K562 (cell line): ENCODE measurements at regions not wholly inside any gene's neighbourhood (a gene's known extent, or its start where the extent isn't known, plus 50 kb on each side); places are given as distances from the start of the nearest gene placed in this dataset.

ENCODE experiments used
- CHD2 ChIP-seq: IDR thresholded peaks from 2 replicates; pipeline ENCODE4 v1.6.1; 2011; ENCODE audit warnings: low read depth, low read length
- CREM ChIP-seq: IDR thresholded peaks from 2 replicates; pipeline ENCODE4 v1.6.1; 2014; ENCODE audit warnings: antibody characterized with exemption, low read depth
- HNRNPH1 ChIP-seq: fragments of 200-400 bp; formaldehyde crosslinking; optimal IDR thresholded peaks from 2 replicates; pipeline ENCODE3; 2017; ENCODE audit warnings: low read depth, mild to moderate bottlenecking, low read length, moderate library complexity
- HNRNPK ChIP-seq: fragments of 200-400 bp; formaldehyde crosslinking; IDR thresholded peaks from one replicate; pipeline ENCODE4 v1.6.1; 2018; ENCODE audit warnings: mild to moderate bottlenecking, low read depth, low read length; ENCODE audit not compliant: poor library complexity, severe bottlenecking
- NFYB ChIP-seq: IDR thresholded peaks from 2 replicates; pipeline ENCODE4 v1.6.1; 2011; ENCODE audit warnings: mild to moderate bottlenecking, moderate library complexity; ENCODE audit not compliant: insufficient read length; ENCODE audit errors: extremely low read depth
- POLR2AphosphoS5 ChIP-seq: IDR thresholded peaks from 2 replicates; pipeline ENCODE4 v1.6.1; 2011; ENCODE audit warnings: mild to moderate bottlenecking, low read depth, low read length, moderate library complexity; ENCODE audit not compliant: control insufficient read depth, insufficient read depth
- POLR2G ChIP-seq: fragments of 200-400 bp; formaldehyde crosslinking; IDR thresholded peaks from 2 replicates; pipeline ENCODE4 v1.6.1; 2017; ENCODE audit warnings: low read depth, mild to moderate bottlenecking, antibody characterized with exemption, low read length, moderate library complexity
- TRIM28 ChIP-seq: fragments of 450-650 bp; IDR thresholded peaks from 2 replicates; pipeline ENCODE4 v1.6.1; 2017
- U2AF2 ChIP-seq: fragments of 200-400 bp; formaldehyde crosslinking; optimal IDR thresholded peaks from 2 replicates; pipeline ENCODE3; 2017; ENCODE audit warnings: low read depth, mild to moderate bottlenecking, low read length
- ZNF134 ChIP-seq: fragments of 250-450 bp; sonication (Bioruptor Pico); conservative IDR thresholded peaks from 2 replicates; pipeline ENCODE4 v1.4.0; 2020
- ZNF408 ChIP-seq: fragments of 250-450 bp; sonication (Bioruptor Pico); IDR thresholded peaks from 2 replicates; pipeline ENCODE4 v1.4.0; 2020; ENCODE audit warnings: low read depth, mild to moderate bottlenecking, moderate library complexity
- TF ChIP-seq, protein P1 (sequence below), 2 experiments: fragments of 450-650 bp in 1 of 2; sonication (generic) in 1 of 2; formaldehyde crosslinking in 1 of 2; IDR thresholded peaks; 2 replicates each; pipeline versions ENCODE4 v1.7.1 to v1.9.0; 2016 to 2022; ENCODE audit warnings: inconsistent platforms in 1 of 2, mild to moderate bottlenecking in 1 of 2, missing genetic modification reagents in 1 of 2
- TF ChIP-seq, protein P2 (sequence below): fragments of 250-450 bp; sonication (Bioruptor Pico); IDR thresholded peaks from 2 replicates; pipeline ENCODE4 v1.5.0; 2021; ENCODE audit warnings: mild to moderate bottlenecking, borderline replicate concordance
- TF ChIP-seq, protein P3 (sequence below): IDR thresholded peaks from 3 replicates; pipeline ENCODE4 v1.6.1; 2011; ENCODE audit warnings: borderline replicate concordance, mild to moderate bottlenecking, moderate library complexity; ENCODE audit not compliant: insufficient read length; ENCODE audit errors: extremely low read depth

DNA sequence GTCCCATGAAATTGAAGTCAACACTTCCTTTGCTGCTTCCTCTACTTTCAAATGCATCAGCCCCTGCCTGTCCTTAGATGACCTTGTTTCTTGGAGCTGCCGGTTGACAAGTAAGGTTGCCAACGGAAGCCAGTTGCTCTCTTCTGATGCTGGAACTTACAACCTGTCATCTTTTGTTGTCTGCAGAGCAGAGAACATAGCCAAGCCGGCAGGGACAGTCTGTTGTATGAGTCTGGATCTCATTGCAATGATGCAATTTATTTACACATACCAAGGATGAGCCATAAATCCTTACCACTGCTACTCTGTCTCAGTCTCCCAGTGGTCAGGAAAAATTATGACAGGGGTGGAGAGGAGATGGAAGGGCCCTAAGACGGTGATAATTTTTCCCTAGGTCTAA, 151.4 kb downstream of the BLID start (continued):
- TF ChIP-seq, protein P1, sequence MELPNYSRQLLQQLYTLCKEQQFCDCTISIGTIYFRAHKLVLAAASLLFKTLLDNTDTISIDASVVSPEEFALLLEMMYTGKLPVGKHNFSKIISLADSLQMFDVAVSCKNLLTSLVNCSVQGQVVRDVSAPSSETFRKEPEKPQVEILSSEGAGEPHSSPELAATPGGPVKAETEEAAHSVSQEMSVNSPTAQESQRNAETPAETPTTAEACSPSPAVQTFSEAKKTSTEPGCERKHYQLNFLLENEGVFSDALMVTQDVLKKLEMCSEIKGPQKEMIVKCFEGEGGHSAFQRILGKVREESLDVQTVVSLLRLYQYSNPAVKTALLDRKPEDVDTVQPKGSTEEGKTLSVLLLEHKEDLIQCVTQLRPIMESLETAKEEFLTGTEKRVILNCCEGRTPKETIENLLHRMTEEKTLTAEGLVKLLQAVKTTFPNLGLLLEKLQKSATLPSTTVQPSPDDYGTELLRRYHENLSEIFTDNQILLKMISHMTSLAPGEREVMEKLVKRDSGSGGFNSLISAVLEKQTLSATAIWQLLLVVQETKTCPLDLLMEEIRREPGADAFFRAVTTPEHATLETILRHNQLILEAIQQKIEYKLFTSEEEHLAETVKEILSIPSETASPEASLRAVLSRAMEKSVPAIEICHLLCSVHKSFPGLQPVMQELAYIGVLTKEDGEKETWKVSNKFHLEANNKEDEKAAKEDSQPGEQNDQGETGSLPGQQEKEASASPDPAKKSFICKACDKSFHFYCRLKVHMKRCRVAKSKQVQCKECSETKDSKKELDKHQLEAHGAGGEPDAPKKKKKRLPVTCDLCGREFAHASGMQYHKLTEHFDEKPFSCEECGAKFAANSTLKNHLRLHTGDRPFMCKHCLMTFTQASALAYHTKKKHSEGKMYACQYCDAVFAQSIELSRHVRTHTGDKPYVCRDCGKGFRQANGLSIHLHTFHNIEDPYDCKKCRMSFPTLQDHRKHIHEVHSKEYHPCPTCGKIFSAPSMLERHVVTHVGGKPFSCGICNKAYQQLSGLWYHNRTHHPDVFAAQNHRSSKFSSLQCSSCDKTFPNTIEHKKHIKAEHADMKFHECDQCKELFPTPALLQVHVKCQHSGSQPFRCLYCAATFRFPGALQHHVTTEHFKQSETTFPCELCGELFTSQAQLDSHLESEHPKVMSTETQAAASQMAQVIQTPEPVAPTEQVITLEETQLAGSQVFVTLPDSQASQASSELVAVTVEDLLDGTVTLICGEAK (IDR thresholded peaks at IDR 0.05), result no peak
- TF ChIP-seq, protein P1 (CRISPR knock-in tag; IDR thresholded peaks at IDR 0.05), result no peak
- TF ChIP-seq CHD2 (no peak), ZNF134 (CRISPR knock-in tag) (no peak), U2AF2 (no peak), HNRNPK (no peak), TRIM28 (no peak), ZNF408 (no peak), POLR2G (no peak), CREM (no peak), HNRNPH1 (no peak), NFYB (no peak), POLR2AphosphoS5 (no peak)
- TF ChIP-seq, protein P2, sequence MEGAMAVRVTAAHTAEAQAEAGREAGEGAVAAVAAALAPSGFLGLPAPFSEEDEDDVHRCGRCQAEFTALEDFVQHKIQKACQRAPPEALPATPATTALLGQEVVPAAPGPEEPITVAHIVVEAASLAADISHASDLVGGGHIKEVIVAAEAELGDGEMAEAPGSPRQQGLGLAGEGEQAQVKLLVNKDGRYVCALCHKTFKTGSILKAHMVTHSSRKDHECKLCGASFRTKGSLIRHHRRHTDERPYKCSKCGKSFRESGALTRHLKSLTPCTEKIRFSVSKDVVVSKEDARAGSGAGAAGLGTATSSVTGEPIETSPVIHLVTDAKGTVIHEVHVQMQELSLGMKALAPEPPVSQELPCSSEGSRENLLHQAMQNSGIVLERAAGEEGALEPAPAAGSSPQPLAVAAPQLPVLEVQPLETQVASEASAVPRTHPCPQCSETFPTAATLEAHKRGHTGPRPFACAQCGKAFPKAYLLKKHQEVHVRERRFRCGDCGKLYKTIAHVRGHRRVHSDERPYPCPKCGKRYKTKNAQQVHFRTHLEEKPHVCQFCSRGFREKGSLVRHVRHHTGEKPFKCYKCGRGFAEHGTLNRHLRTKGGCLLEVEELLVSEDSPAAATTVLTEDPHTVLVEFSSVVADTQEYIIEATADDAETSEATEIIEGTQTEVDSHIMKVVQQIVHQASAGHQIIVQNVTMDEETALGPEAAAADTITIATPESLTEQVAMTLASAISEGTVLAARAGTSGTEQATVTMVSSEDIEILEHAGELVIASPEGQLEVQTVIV, result no peak
- TF ChIP-seq, protein P3, sequence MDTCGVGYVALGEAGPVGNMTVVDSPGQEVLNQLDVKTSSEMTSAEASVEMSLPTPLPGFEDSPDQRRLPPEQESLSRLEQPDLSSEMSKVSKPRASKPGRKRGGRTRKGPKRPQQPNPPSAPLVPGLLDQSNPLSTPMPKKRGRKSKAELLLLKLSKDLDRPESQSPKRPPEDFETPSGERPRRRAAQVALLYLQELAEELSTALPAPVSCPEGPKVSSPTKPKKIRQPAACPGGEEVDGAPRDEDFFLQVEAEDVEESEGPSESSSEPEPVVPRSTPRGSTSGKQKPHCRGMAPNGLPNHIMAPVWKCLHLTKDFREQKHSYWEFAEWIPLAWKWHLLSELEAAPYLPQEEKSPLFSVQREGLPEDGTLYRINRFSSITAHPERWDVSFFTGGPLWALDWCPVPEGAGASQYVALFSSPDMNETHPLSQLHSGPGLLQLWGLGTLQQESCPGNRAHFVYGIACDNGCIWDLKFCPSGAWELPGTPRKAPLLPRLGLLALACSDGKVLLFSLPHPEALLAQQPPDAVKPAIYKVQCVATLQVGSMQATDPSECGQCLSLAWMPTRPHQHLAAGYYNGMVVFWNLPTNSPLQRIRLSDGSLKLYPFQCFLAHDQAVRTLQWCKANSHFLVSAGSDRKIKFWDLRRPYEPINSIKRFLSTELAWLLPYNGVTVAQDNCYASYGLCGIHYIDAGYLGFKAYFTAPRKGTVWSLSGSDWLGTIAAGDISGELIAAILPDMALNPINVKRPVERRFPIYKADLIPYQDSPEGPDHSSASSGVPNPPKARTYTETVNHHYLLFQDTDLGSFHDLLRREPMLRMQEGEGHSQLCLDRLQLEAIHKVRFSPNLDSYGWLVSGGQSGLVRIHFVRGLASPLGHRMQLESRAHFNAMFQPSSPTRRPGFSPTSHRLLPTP, result no peak
